ENCODE measurements at regions not wholly inside any gene's neighbourhood (a gene's known extent, or its start where the extent isn't known, plus 50 kb on each side); places are given as distances from the start of the nearest gene placed in this dataset.

- no peak for TF ChIP-seq EZH2phosphoT487 (IDR thresholded peaks at IDR 0.05; ENCODE audit: borderline replicate concordance)
- TF ChIP-seq, protein P1, sequence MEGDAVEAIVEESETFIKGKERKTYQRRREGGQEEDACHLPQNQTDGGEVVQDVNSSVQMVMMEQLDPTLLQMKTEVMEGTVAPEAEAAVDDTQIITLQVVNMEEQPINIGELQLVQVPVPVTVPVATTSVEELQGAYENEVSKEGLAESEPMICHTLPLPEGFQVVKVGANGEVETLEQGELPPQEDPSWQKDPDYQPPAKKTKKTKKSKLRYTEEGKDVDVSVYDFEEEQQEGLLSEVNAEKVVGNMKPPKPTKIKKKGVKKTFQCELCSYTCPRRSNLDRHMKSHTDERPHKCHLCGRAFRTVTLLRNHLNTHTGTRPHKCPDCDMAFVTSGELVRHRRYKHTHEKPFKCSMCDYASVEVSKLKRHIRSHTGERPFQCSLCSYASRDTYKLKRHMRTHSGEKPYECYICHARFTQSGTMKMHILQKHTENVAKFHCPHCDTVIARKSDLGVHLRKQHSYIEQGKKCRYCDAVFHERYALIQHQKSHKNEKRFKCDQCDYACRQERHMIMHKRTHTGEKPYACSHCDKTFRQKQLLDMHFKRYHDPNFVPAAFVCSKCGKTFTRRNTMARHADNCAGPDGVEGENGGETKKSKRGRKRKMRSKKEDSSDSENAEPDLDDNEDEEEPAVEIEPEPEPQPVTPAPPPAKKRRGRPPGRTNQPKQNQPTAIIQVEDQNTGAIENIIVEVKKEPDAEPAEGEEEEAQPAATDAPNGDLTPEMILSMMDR (conservative IDR thresholded peaks at IDR 0.05; ENCODE audit: low read length): no peak
- Histone ChIP-seq H3K27me3 (ENCODE audit: insufficient read depth, low read length, poor library complexity, severe bottlenecking) (no peaks in the 10 kb centered on the region), H3K9ac (ENCODE audit: low read depth, low read length, poor library complexity, severe bottlenecking) (no peak overlapping the region), H3F3A (ENCODE audit: low read depth) (no peaks in the 10 kb centered on the region), H3K4me2 (ENCODE audit: low read depth, low read length, poor library complexity, severe bottlenecking) (no peak overlapping the region), H3K36me3 (ENCODE audit: insufficient read depth, low read length) (no peaks in the 10 kb centered on the region), H3K4me3 (ENCODE audit: low read length, poor library complexity, severe bottlenecking) (no peak overlapping the region), H3K9me3 (ENCODE audit: insufficient read depth, low read depth, low read length) (peaks cover 2% of the 10 kb centered on the region; the same call in 1 of the 2 replicates), H3K4me1 (ENCODE audit: insufficient read depth, low read length, poor library complexity, severe bottlenecking) (no peaks in the 10 kb centered on the region), H3K9me2 (replicated peaks; ENCODE audit: low read depth, low read length) (no peaks in the 10 kb centered on the region), H3K79me2 (ENCODE audit: insufficient read depth, low read length) (no peaks in the 10 kb centered on the region), H4K20me1 (ENCODE audit: insufficient read depth, low read length, poor library complexity, severe bottlenecking) (no peaks in the 10 kb centered on the region), H2AFZ (ENCODE audit: low read length) (no peak overlapping the region)
Observed at GRCh38 chr5:3522491-3522890, 73.1 kb upstream of the IRX1 start.

DNA sequence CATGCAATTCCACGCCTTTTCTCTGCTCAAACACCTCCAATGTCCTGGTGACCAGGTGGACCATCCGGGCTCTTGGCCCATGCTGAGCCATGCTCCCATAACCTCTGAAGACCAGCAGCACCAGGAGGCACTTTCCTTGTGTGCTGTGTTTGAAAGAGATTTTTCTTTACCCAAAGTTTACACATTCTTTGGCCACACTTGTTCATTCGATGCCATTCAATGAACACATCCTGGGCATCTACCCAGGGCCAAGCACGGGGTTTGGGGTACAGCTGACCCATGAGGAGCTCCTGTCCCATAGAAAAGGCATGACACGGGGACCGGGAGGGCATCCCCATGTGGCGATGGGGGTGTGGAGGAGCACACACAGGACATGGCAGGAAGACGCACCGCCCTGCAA is 77.1 kb upstream of the IRX1 start:
- Histone ChIP-seq H3K9ac (ENCODE audit: low read depth, low read length, poor library complexity, severe bottlenecking) (no peak overlapping the region), H3K4me3 (ENCODE audit: low read length, poor library complexity, severe bottlenecking) (no peak overlapping the region), H3K9me2 (replicated peaks; ENCODE audit: low read depth, low read length) (no peaks in the 10 kb centered on the region), H3K79me2 (ENCODE audit: insufficient read depth, low read length) (no peaks in the 10 kb centered on the region), H3K36me3 (ENCODE audit: insufficient read depth, low read length) (no peaks in the 10 kb centered on the region), H3K4me1 (ENCODE audit: insufficient read depth, low read length, poor library complexity, severe bottlenecking) (no peaks in the 10 kb centered on the region), H2AFZ (ENCODE audit: low read length) (no peak overlapping the region), H3K27me3 (ENCODE audit: insufficient read depth, low read length, poor library complexity, severe bottlenecking) (no peaks in the 10 kb centered on the region), H3K4me2 (ENCODE audit: low read depth, low read length, poor library complexity, severe bottlenecking) (no peak overlapping the region), H4K20me1 (ENCODE audit: insufficient read depth, low read length, poor library complexity, severe bottlenecking) (no peaks in the 10 kb centered on the region), H3F3A (ENCODE audit: low read depth) (no peaks in the 10 kb centered on the region), H3K9me3 (ENCODE audit: insufficient read depth, low read depth, low read length) (no peaks in the 10 kb centered on the region; the same call in 1 of the 2 replicates)
- TF ChIP-seq, protein P1 (conservative IDR thresholded peaks at IDR 0.05; ENCODE audit: low read length): no peak
- no peak for TF ChIP-seq EZH2phosphoT487 (IDR thresholded peaks at IDR 0.05; ENCODE audit: borderline replicate concordance)

DNA sequence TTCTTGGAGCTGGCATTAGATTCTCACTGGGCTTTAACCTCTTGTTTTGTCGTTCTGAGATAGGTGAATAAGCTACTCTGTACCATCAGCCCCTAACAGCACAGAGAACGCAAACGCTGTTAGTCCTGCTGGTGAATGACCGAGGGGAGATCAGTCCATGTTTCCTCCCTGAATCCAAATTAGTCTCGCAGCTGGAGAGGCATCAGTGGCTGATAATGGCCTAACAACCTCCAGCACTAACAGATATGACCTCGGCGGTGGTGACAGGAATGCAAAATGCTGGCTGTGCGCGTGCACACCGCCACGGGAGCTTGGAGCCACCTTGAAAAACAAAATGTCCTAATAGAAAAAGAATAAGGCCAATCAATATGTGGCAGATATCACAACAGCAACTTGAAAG is 77.6 kb upstream of the IRX1 start:
- Histone ChIP-seq H3F3A (ENCODE audit: low read depth) (no peaks in the 10 kb centered on the region), H4K20me1 (ENCODE audit: insufficient read depth, low read length, poor library complexity, severe bottlenecking) (no peaks in the 10 kb centered on the region), H3K9me2 (replicated peaks; ENCODE audit: low read depth, low read length) (no peaks in the 10 kb centered on the region), H2AFZ (ENCODE audit: low read length) (no peak overlapping the region), H3K9me3 (ENCODE audit: insufficient read depth, low read depth, low read length) (no peaks in the 10 kb centered on the region; the same call in 1 of the 2 replicates), H3K36me3 (ENCODE audit: insufficient read depth, low read length) (no peaks in the 10 kb centered on the region), H3K4me3 (ENCODE audit: low read length, poor library complexity, severe bottlenecking) (no peak overlapping the region), H3K79me2 (ENCODE audit: insufficient read depth, low read length) (no peaks in the 10 kb centered on the region), H3K4me1 (ENCODE audit: insufficient read depth, low read length, poor library complexity, severe bottlenecking) (no peaks in the 10 kb centered on the region), H3K27me3 (ENCODE audit: insufficient read depth, low read length, poor library complexity, severe bottlenecking) (no peaks in the 10 kb centered on the region), H3K4me2 (ENCODE audit: low read depth, low read length, poor library complexity, severe bottlenecking) (no peak overlapping the region), H3K9ac (ENCODE audit: low read depth, low read length, poor library complexity, severe bottlenecking) (no peak overlapping the region)
- TF ChIP-seq EZH2phosphoT487 (IDR thresholded peaks at IDR 0.05; ENCODE audit: borderline replicate concordance): no peak
- TF ChIP-seq, protein P1 (conservative IDR thresholded peaks at IDR 0.05; ENCODE audit: low read length): no peak

All from Loucy (cell line).